NCI-H128 (cell line): ENCODE measurements at regions not wholly inside any gene's neighbourhood (a gene's known extent, or its start where the extent isn't known, plus 50 kb on each side); places are given as distances from the start of the nearest gene placed in this dataset.

ENCODE experiments used
- DNase-seq: peaks from one replicate; lab custom pipeline; 2025; ENCODE audit not compliant: unreplicated experiment; lab: John Stamatoyannopoulos, UW

DNA sequence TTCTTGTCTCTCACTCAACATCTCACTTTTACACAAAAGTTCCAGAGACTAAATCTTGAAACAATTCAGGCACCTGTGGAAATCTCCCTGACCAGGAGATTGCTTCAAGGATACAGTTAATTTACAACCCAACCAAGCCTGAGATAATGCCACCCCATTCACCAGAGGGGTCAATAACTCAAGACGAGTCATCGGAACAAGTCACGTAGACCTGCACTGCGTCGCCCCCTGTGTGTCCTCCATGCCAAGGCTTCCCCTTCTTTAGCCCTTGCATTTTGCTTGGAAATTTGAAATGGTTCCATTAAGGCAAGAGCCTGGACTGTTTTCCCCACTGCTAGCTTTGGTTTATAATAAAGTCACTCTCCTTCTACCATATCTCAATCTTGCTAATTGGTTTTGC is 129.0 kb upstream of the NEO1 start:
- no peak for DNase-seq

DNA sequence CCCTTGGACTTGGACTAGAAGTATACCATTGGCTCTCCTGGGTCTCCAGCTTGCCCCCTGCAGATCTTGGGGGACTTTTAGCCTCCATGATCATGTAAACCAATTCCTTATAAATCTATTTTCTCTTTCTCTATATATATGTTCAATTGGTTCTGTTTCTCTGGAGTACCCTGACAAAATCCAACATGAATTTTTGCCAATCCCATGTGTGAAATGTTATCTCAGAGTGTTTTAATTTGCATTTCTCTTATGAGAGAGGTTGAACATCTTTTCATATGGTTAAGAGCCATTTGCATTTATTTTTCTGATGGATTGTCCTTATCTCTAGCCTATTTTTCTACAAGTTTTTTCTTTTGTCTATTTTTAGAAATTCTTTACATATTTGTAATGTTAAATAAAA is 131.7 kb upstream of the NEO1 start:
- DNase-seq = no peak

DNA sequence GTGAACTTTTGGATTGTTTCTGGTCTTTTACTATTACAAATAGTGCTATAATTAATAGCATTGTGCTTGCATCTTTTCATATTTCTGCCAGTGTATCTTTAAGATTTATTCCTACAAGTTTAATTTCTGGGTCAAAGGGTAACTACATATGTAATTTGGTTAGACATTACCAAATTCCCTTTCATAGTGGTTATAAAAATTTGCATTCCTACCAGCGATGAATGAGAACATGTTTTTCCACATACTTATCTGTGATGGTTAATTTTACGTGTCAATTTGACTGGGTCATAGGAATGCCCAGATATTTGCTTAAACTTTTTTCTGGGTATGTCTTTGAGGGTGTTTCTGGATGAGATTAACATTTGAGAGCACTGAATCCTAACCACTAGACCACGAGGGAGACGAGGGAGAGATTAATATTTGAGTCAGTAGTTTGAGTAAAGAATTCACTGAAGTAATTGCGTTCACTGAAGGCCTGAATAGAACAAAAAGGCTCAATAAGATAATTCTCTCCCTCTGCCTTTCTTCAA is 132.3 kb upstream of the NEO1 start:
- no peak for DNase-seq

DNA sequence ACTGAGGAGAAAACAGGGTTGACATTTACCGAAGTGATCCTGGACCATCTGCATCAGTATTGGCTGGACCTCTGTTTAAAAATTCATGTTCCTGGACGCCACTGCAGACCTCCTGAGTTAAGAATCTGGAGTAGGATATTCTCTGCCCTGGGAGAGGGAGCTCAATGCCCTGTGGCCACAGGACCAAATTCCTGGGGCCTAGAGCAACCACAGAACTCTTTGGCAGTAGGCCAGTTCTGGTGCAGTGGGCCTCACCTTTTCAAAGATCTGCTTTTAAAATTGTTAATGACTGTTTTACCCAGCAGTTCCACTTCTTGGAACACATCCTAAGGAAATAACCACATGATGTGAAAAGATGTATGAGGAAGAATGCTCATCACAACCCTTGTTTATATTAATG is 133.3 kb upstream of the ADPGK start:
- no peak for DNase-seq

DNA sequence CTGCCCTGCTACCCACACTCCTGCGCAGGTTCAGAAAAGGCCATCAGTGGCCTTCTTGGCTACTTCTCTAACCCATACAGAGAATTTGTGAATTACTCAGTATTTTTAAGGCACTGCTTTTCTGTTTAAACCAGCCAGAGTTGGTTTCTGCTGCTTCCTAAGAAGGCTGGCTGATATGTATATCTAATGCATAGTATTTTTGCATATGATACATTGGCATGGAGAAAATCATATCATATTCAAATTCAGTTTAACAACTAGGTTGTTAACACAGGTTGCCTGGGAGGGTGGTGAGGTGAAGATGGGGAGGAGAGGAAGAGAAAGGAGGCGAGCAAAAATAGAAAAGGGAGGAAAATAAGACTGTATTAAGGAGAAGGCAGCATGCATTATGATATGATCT is 132.8 kb upstream of the ADPGK start:
- no peak for DNase-seq

DNA sequence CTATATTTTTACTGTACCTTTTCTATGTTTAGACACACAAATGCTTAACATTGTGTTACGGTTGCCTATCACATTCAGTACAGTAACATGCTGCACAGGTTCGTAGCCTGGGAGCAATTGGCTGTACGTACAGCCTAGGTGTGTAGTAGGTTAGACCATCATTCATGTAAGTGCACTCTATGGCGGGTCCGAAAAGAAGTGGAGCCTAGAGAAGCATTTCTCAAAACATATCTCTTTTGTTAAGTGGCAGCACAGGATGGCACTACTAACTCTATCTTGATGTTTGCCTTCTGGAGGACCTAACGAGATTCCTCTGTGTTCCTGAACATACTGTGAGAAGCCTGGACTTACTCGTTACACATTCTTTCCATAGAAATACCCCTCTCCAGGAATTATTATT is 132.3 kb upstream of the ADPGK start:
- DNase-seq = no peak

DNA sequence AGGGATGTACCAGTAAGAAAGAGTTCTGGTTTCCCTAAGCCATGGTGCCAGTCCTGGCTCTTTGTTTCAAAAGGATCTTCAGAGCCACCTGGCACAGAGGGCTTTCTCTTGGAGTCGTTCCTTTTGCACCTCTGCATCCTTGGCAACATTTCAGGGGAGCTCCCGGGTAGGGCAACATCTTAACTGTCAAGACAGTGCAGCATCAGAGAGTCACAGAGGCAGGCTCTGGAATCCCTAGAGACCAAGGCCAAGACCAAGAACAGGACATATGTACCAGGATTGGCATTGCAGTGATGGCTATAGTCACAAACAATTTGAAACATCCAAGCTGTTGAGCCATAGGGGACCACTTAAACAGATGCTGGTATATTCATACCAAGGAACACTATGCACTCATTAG is 129.4 kb upstream of the ADPGK start:
- no peak for DNase-seq

DNA sequence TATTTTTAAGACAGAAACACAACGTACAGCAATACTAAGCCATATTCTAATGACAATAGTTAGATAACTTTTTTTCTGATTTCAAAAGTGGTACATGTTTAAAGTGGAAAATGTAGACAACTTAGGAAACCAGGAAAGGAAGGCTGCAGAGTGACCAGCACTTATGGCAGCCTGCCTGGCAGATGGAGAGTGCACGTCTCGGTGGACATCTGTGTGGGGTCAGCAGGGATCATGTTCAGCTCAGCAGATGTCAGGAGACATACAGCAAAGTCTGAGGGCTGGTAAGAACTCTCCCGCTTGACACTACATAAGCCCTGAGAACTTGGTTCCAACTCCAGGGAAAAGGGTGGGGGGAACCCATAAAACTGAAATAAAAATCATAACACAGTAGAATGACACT is 128.6 kb upstream of the ADPGK start:
- DNase-seq = no peak

DNA sequence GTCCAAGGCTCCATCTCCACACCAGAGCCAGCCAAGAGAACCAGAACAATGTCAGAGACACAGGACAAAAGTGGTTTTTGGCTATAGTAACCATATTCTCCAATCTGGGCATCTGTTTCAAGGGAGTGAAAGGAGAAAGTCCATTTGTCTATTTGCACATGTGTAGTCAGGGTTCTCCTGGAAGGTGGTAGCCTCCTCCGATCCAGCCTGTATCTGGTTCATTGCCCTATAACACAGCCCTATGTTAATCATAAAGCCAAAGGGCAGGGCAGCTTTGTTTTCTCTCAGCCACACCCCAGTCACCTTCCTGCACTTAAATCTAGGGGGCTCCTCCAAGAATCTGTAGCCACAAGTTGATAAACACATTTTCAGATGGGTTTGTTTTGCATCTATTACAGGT is 128.1 kb upstream of the ADPGK start:
- no peak for DNase-seq

DNA sequence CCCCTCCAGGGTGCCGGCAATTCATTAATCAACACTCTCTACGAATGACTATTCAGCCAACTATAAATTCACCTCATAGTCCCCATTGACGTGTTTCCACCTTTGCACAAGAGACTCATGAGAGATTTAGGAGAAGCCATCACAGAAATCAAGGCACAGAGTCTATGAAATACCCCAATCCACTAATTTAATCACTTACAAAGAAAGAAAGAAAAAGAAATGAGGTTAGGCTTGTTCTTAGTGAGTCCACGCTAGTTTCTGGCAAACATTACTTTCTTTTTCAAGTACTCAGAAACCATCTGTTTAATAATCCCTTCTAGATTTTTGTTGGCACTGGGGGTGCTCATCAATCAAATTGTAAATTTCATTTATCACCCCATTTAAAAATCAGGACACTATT is 125.2 kb upstream of the ADPGK start:
- DNase-seq = no peak

DNA sequence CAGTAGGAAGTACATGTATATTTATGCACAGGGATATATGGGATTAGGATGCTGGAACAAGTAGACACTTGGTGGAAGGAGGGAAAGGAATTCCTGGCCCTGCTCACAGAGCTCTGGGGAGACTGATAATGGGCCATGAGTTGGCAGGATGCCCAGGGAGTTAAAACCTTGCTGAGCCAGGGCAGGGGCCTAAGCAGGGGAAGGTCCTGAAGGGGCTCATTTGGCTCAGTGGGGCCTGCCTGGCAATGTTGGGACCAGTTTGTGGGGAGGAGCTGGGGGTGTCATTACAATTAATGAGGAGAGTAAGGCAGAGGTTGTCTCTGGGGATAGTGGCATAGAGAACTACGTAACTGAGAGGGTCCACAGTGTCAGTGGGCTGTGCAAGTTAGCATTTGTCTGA is 124.2 kb upstream of the ADPGK start:
- no peak for DNase-seq

DNA sequence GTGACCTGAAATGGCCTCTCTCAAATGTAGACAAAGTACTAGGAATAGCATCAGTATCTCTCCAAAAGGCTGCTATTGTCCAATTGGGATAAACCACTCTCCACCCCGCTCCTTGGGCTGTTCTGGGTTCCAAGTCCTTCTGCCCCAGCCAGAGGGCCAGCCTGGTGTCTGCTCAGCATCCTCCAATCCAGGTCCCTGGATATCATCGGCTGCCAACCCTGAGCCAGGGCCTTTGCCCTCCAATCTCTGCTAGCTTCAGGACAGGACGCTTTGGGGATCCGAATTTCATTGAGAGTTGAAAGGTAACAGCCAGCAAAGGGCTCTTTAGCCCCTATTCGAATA is 119.3 kb upstream of the ADPGK start:
- DNase-seq = no peak

DNA sequence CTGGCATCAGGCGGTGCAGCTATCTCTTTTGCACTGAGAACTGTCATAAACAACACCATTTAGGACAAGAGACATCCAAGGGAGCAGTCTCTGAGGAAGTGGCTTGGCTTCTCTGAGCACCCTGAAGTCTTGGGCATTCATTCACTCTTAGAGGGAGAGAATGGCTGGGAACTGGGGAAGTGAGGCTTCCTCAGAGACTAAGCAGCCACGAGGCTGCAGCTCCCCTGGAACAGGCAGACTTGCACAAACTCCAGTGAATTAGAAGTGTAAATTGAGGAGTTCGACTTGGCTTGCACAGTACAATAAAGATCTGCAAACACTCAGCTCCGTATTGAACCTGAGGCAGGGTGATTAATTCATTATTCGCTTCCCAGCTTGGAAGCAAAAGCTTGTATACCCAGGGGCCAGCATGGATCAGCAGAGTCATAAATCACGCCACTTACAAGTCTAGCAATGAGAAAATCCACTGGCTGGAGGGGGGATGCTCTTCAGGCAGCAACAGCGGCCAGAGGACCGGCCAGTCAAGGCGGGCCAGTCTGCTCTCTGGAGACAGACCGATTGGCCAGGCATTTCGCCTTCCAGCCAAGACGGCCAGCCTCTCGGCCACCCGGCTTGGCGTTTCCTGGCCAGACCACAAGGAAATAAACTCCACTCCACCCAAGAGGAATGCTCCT is 118.8 kb upstream of the ADPGK start:
- no peak for DNase-seq

DNA sequence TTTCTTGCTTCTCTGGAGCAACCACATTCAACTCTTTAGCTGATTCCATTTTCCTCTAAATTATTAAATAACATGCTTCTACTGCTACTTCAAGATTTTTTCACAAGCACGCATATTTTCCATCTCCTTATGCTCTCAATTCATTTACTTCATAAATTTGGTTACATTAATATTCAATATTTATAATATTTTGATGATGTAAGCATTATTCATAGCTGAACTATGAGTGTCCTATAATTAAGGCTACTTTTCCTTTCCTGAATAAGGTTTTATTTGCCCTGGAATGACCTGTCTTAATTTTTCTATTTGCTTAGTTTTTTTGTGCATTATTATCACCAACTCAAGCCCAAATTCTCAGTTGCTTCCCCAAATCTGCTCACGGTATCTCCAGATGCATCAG is 109.4 kb upstream of the ADPGK start:
- no peak for DNase-seq

DNA sequence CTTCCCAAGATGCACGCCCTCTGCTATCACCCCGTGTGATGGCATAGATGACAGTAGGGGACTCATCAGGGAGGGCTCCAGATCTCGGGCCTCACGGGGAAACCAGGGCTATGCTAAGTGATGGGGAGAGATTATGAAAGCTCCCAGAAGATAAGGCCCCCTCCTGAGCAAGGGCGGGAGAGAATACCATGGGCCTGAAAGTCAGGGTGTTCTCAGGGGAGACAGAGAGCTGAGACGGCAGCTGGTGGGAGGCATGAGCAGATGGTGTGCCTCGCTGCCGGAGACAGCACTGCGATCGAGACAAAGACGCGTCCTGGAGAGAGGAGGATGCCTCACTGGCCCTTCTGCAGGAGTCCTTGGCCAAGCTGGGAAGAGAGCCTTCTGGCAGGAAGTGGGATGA is 106.5 kb upstream of the ADPGK start:
- DNase-seq = no peak

DNA sequence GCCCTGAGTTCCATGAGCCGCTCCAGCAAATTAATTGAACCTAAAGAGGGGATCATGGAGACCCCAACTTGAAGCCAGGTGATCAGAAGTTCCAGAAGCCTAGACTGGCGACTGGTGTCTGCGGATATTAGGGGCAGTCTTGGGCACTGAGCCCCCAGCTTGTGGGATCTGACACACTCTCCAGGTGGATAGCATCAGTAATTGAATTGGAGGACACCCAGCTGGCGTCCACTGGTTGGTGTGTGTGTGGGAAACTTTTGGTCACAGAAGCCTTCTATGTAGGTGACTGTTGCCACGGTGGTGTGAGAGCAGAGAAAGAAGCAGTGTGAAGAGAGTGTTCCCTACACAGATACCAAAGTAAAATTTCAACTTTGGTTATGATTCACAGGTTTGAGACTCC is 106.0 kb upstream of the ADPGK start:
- DNase-seq = no peak

DNA sequence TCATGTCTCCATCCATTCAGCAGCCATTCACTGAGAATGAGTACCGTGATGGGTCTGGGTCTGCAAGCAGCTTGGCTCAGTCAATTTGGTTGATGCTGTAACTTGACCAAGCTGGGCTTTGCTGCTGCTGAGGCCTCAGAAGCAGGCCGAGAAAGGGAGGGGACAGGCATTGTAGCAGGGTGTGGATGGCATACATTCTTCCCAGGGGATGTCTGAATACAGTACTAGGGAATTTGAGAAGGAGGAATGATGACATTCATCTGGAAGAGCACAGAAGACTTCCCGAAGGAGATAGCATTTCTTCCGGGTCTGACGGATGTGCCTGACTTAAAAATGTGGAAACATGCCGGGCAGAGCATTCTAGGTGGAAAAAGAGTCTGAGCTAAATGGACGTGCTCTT is 105.3 kb upstream of the ADPGK start:
- DNase-seq = no peak

DNA sequence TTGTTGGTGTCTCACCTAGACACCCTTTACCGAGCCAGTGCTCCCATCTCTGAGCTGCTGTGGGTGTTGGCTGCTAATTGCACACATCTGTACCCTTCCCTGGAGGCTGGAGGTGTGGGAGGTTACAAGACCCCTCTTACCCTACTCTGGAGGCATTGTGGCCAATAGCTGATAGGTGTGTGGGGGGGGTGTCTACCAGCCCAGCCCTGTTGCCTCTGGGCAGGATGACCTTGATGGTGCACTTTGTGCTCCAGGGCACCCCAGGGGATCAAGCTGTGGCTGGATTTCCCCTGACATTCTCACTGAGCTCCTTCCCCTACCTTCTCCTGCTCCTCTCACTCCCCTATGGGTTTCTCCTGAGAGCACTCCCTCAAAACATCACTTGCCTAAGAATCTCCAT is 104.7 kb upstream of the ADPGK start:
- DNase-seq = no peak

DNA sequence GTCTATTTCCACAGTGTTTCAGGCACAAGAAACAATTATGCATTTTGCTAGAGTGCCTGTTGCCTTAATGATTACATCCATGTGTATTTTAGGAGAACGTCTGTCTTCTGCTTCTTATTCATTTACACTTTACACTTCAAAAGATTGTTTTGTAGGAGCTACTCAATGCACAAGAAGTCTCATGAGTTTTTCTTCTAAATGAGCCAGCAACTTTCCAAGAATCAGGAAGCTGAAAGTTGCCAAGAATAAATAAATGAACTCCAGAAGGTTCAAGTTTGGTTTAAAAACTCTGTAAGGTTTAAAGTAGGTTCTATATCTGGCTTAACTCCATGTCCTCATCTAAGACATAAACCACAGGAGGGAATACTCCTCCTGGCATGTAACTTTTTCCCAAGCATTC is 103.8 kb upstream of the ADPGK start:
- DNase-seq = no peak

DNA sequence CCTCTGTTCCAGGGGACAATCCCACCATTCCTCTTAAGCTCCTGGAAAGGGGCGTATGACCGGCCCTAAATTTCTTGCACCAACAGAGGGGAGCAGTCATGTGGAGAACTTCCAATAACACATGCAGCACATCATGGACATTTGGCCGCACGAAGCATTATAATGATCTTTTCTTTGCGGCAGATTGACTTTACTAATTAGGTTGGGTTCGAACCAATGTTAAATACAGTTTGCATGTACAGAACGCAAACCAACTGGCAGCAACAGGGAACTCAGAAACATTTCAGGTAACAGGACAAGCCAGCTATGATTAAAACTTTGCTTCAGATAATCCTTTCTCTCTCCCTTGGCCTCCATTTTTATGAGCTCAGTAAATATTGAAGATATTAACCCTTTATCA is 100.8 kb upstream of the ADPGK start:
- DNase-seq = no peak

DNA sequence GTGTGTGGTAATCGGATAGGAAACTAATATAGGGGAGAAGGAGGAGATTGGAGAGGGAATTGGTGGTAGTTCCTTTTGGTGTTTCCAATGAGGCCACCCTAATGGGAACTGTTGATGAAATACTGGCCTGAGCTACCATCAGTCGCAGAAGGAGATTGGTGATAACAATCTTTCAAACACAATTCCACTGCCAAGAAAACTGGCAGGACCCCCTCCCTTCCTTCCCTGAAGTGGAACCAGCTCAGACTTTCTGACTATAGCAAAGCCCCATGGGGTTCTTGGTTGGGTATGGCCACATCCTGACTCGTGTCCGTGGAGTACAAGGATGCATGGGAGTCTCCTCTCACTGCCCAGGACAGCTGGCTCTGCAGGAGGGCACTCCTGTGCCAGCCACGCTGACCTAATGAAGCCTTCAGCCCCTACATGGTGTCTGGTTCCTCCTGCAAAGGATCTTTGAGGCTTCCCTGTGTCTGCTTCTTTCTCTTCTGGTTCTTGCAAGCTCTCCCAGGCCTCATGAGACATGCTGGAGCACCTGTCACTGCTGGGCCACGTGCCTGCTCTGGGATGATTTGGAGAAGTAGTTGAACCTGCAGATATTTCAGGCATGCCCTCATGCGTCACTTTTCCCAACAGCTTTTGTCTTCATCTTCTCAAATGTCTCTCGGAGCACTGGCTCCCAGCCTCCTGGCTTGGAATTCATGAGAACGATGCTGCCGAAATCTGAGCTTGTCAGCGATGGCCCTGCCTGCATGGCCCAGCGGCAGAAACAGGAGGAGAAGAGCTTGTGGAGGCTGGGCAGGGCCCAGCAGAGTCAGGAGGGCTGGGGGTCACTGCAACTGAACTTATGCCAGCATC is 90.0 kb upstream of the ADPGK start:
- DNase-seq = no peak

DNA sequence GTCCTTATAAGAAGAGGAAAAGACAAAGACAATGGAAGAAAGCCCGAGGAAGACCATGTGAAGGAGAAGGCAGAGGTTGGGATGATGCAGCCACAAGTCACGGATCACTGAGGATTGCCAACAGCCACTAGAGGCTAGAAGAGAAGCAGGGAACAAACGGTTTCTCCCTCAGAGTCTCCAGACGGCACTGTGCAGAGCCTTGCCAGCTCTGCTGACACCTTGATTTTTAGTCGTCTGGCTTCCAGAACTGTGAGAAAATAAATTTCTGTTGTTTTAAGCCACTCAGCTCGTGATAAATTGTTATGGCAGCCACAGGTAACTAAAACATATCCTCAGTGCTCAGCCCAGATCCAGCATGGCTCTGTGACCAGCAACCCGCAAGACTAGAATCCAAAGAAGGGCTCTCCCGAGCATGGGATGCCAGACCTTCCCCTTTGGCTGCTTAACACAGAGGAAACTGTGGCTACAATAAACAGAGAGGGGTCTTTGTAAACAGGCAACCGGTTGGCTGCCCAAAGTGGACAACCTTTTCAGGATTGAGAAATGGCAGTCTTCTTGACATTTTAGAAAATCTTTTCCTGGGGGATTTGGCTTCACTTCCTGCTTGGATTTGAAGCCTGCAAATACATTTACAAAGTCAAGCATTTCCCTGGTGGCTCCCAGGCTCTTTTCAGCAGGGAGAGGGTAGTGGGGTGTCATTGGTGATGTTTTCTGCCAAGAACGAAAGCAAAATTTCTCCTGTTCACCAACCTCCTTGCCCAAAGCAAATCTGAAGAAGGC is 88.7 kb upstream of the ADPGK start:
- DNase-seq = no peak
